ENCODE measurements at regions not wholly inside any gene's neighbourhood (a gene's known extent, or its start where the extent isn't known, plus 50 kb on each side); places are given as distances from the start of the nearest gene placed in this dataset.

DNA sequence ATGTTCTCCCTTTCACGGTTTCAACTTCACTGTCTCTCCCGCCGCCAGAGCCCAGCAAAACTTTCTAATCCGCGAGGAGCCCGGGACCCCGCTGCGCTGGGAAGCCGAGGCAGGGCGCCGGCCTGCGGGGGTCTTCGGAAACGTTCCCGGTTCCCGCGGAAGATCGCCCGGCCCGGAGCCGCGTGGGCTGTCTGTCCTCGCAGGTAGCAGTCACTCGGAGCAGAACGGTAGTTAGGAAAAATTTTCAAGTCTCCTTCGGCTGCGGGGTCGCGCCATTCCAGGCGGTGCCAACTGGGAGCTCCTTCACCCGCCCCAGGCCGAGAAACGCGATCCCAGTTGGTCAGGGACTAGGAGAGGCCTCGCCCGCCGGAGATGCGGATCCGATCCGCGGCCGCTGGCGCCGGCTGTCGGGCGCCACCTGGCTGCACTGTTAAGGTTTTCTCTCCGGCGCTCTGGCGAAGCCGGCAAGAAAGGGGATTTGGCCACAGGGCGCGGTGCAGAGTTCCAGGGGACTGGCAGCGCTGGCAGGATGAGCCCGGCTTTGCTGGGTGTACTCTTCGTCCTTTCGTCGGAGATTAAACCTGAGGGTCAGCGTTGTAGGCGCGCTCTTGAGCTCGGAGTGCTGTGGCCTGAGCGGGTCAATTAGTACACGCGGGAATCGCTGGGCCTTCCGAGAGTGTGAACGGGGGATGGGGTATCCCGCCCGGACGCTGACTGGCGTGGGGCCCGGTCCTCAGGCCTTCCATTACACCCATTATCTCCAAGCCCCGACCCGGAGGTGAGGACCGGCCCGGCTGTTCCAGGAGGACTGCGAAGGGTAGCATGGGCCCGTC is 135.4 kb downstream of the KCNJ12 start:
- TF ChIP-seq POLR2AphosphoS5 (IDR thresholded peaks at IDR 0.05; ENCODE audit: low read depth, low read length) (no peak), SIN3A (IDR thresholded peaks at IDR 0.05; ENCODE audit: borderline replicate concordance, insufficient read depth, low read length) (no peak), TAF1 (IDR thresholded peaks at IDR 0.05; ENCODE audit: borderline replicate concordance, insufficient read depth, low read length) (no peak), FOXP2 (optimal IDR thresholded peaks at IDR 0.05; ENCODE audit: borderline replicate concordance, extremely low read depth, extremely low read length, insufficient read depth) (no peak)
- TF ChIP-seq, protein P1, sequence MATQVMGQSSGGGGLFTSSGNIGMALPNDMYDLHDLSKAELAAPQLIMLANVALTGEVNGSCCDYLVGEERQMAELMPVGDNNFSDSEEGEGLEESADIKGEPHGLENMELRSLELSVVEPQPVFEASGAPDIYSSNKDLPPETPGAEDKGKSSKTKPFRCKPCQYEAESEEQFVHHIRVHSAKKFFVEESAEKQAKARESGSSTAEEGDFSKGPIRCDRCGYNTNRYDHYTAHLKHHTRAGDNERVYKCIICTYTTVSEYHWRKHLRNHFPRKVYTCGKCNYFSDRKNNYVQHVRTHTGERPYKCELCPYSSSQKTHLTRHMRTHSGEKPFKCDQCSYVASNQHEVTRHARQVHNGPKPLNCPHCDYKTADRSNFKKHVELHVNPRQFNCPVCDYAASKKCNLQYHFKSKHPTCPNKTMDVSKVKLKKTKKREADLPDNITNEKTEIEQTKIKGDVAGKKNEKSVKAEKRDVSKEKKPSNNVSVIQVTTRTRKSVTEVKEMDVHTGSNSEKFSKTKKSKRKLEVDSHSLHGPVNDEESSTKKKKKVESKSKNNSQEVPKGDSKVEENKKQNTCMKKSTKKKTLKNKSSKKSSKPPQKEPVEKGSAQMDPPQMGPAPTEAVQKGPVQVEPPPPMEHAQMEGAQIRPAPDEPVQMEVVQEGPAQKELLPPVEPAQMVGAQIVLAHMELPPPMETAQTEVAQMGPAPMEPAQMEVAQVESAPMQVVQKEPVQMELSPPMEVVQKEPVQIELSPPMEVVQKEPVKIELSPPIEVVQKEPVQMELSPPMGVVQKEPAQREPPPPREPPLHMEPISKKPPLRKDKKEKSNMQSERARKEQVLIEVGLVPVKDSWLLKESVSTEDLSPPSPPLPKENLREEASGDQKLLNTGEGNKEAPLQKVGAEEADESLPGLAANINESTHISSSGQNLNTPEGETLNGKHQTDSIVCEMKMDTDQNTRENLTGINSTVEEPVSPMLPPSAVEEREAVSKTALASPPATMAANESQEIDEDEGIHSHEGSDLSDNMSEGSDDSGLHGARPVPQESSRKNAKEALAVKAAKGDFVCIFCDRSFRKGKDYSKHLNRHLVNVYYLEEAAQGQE (IDR thresholded peaks at IDR 0.05; ENCODE audit: insufficient read depth in 1 of 2, low read depth in 2 of 2, low read length in 2 of 2), result no peak
